Fibroblast of mammary gland (primary cell): ENCODE measurements at regions not wholly inside any gene's neighbourhood (a gene's known extent, or its start where the extent isn't known, plus 50 kb on each side); places are given as distances from the start of the nearest gene placed in this dataset.

Source experiments
- DNase-seq: peaks from one replicate; pipeline ENCODE4 v3.0.0-alpha.2; 2010; ENCODE audit warnings: low read depth
- H3K4me3 ChIP-seq: 2 replicates; pipeline ENCODE4 v1.5.1; 2011; ENCODE audit warnings: low read depth, mild to moderate bottlenecking, low read length, moderate library complexity; ENCODE audit not compliant: control insufficient read depth
- TF ChIP-seq, protein P1 (sequence below): conservative IDR thresholded peaks from 2 replicates; pipeline ENCODE4 v1.5.1; 2011; ENCODE audit warnings: low read depth, low read length, inconsistent platforms; ENCODE audit not compliant: control insufficient read depth, insufficient read depth

DNA sequence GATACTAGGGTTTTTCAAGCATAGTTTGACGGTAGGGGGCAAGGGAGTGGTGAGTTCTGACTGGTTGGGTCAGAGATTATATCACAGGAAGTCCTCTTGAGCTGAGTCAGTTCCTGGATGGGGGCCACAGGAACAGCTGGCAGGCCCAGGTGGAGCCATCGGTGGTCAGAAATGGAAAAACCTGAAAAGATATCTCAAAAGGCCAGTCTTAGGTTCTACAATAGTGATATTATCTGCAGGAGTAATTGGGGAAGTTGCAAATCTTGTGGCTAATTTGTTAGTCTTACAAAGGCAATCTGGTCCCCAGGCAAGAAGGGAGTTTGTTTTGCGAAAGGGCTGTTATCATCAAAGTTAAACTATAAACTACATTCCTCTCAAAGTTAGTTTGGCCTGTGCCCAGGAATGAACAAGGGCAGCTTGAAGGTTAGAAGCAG is 159.3 kb downstream of the PTCHD1 start:
- no peak overlapping the region for H3K4me3 ChIP-seq
- TF ChIP-seq, protein P1, sequence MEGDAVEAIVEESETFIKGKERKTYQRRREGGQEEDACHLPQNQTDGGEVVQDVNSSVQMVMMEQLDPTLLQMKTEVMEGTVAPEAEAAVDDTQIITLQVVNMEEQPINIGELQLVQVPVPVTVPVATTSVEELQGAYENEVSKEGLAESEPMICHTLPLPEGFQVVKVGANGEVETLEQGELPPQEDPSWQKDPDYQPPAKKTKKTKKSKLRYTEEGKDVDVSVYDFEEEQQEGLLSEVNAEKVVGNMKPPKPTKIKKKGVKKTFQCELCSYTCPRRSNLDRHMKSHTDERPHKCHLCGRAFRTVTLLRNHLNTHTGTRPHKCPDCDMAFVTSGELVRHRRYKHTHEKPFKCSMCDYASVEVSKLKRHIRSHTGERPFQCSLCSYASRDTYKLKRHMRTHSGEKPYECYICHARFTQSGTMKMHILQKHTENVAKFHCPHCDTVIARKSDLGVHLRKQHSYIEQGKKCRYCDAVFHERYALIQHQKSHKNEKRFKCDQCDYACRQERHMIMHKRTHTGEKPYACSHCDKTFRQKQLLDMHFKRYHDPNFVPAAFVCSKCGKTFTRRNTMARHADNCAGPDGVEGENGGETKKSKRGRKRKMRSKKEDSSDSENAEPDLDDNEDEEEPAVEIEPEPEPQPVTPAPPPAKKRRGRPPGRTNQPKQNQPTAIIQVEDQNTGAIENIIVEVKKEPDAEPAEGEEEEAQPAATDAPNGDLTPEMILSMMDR: no peak
- peak; percentile 1 for DNase-seq

DNA sequence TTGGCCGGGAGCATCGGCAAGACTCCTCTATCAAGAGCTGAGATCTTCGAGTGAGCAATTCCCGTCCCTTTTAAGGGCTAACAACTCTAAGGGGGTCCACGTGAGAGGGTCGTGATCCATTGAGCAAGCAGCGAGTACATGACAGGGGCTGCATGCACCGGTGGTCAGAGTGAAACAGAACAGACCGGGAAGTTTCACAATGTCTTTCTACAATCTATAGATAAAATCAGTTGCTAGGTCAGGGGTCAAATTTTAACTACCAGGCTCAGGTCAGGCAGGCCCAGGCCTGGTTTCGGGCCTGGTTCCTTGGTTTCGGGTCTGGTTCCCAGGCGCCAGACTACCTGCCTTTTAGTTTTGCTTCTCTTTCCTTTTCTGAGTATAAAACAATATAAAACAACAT is 160.1 kb downstream of the PTCHD1 start:
- TF ChIP-seq, protein P1: no peak
- H3K4me3 ChIP-seq: no peak overlapping the region
- DNase-seq: no peak

DNA sequence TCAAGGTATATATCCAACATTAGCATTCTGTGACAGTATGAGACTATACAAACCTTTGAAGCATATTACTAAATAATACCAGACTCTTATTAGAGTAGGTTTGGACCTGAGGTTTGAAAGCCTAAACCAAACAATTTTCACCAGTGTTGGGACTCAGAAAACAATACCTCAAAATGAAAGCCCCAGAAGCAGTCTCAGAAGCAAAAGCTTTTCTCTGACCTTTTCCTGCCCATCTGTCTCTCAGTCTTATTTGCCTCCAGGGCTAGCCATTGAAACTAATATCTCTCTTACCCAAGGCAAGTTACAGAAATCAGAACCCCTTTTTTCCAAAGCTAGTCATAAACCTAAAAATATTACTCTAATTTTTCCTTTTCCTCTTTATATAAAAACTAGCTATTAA is 163.3 kb downstream of the PTCHD1 start:
- H3K4me3 ChIP-seq: no peak overlapping the region
- TF ChIP-seq, protein P1: no peak

DNA sequence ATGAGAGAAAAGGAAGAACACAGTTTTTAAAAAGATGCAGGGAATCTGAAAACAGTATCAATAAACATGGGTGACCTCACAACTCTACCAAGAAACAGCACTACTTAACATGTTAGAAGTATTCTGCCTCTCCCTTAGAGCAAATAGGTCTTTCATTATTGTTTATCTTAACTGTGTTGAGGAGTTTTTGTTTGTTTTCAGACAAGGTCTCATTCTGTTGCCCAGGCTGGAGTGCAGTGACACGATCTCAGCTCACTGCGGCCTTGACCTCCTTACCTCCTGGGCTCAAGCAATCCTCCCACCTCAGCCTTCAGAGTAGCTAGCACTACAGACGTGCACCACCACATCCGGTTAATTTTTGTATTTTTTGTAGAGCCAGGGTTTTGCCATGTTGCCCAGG is 165.3 kb upstream of the PRDX4 start:
- no peak for DNase-seq
- TF ChIP-seq, protein P1: no peak
- H3K4me3 ChIP-seq: no peak overlapping the region

More for the DNA sequence above, 163.3 kb downstream of the PTCHD1 start:
- no peak for DNase-seq

DNA sequence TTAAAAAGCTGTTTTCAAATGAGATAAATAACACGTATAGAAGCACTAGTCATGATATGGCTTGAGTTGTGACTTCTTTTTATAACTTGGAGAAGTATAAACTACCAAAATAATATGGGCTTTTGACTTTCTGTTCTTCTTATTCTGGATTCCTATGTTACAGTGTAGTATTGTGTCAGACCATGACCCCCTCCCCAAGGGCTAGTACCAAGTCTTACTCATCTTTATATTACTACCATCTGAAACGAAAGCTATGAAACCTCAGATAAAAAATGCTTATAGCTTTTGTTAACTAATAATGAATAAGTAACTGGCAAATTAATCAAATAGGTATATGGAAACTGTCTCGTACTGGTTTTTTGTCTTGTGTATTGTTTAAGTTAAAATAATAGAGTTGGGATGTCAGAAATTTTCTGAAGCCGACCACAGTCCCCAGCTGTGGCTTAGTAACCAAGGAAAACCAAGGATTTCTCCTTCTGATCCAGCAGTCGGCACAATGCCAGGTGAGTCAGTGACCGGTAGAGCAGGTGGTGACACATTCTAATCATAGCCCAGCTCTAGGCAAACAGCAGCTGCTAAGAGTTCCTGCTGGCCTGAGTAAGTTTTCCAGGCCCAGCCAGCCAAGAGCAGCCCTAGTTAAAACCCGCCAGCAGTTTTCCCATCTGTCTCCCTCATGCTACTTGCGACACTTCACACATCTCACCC is 163.3 kb upstream of the PRDX4 start:
- peak; percentile 87 for DNase-seq
- H3K4me3 ChIP-seq: no peak overlapping the region
- TF ChIP-seq, protein P1: no peak

DNA sequence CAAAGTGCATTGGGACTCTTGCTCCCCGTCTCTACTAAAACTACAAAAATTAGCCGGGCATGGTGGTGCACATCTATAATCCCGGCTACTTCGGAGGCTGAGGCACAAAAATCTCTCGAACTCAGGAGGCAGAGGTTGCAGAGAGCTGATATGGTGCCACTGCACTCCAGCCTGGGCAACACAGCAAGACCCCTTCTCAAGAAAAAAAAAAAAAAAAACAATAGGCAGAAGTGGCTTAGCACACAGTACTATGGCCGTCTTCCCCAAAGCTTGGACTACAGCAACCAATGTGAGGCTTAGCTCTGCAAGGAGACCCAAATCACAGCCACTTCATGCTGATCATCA is 162.8 kb upstream of the PRDX4 start:
- TF ChIP-seq, protein P1: no peak
- no peak for DNase-seq

DNA sequence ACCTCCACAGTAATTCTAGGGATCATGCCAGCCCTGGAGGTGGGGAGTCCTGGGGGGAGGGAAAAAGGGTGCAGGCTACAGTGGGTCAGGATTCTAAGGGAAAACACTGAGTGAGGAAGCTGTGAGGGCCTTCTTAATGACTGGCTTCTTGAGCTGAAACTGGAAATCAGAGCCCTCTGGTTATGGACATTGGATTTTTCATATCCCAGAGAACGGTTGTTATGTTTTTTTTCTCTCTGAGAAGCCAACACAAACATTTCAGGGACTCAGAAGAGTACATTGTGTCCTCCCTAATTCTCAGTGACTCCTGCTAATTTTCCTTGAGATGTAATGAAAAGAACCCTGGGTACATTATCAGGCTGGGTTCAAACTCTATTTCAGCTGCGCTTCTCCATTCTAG is 162.4 kb upstream of the PRDX4 start:
- TF ChIP-seq, protein P1: no peak
- no peak overlapping the region for H3K4me3 ChIP-seq
- peak; percentile 1 for DNase-seq

More for the DNA sequence above, 162.8 kb upstream of the PRDX4 start:
- no peak overlapping the region for H3K4me3 ChIP-seq
